GM12875 (cell line): ENCODE measurements at regions not wholly inside any gene's neighbourhood (a gene's known extent, or its start where the extent isn't known, plus 50 kb on each side); places are given as distances from the start of the nearest gene placed in this dataset.
"Not testable (repeated sequence)": the region's sequence is repeated elsewhere in the genome, so short reads cannot be mapped to it uniquely, and the experiment has no call there.

Experiments used
- H3K4me3 ChIP-seq: one replicate; pipeline ENCODE4 v1.5.1; 2011; ENCODE audit warnings: low read depth, low read length, control low read depth
- CTCF ChIP-seq: IDR thresholded peaks from 2 replicates; pipeline ENCODE4 v1.5.1; 2011; ENCODE audit warnings: low read depth, mild to moderate bottlenecking, control low read depth, inconsistent platforms, low read length, moderate library complexity, borderline replicate concordance; ENCODE audit not compliant: insufficient read depth

GRCh38 chr5:1985781-1986180 is 103.1 kb upstream of the IRX4 start:
- no peak for TF ChIP-seq CTCF
- no peak overlapping the region for H3K4me3 ChIP-seq

GRCh38 chr5:1983919-1984695 is 101.4 kb upstream of the IRX4 start:
- no peak overlapping the region for H3K4me3 ChIP-seq
- no peak for TF ChIP-seq CTCF

- TF ChIP-seq CTCF, result no peak
Observed at GRCh38 chr5:1983401-1983800, 100.7 kb upstream of the IRX4 start.

GRCh38 chr5:1982561-1982960 is 99.8 kb upstream of the IRX4 start:
- not testable (repeated sequence) for H3K4me3 ChIP-seq

More at GRCh38 chr5:1983401-1983800, 100.7 kb upstream of the IRX4 start:
- H3K4me3 ChIP-seq, result no peak overlapping the region

- TF ChIP-seq CTCF, result no peak
- no peak overlapping the region for H3K4me3 ChIP-seq
Observed at GRCh38 chr5:1975898-1976765, 93.4 kb upstream of the IRX4 start.

GRCh38 chr5:1975406-1975715 is 92.6 kb upstream of the IRX4 start:
- no peak for TF ChIP-seq CTCF
- H3K4me3 ChIP-seq, result no peak overlapping the region

- no peak for TF ChIP-seq CTCF
- H3K4me3 ChIP-seq, result no peak overlapping the region
Observed at GRCh38 chr5:1974501-1975405, 92.0 kb upstream of the IRX4 start.
